ENCODE measurements at regions not wholly inside any gene's neighbourhood (a gene's known extent, or its start where the extent isn't known, plus 50 kb on each side); places are given as distances from the start of the nearest gene placed in this dataset.

DNA sequence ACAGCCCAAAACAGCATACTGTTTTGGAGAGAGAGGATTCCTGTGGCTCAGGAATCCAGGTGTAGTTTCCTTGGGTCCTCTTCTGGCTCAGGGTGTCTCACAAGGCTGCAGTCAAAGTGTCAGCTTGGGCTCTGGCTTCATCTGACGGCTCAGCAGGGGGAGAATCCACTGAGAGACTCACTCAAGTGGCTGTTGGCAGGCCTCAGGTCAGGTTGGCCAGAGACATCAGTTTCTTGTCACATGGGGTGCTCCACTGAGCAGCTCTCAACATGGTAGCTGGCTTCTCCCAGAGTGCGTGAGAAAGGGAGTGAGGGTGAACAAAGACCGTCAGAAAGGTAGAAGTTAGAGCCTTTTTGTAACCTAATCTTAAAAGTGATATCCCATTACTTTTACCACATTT is 168.4 kb downstream of the SOCS6 start:
- TF ChIP-seq, protein P1, sequence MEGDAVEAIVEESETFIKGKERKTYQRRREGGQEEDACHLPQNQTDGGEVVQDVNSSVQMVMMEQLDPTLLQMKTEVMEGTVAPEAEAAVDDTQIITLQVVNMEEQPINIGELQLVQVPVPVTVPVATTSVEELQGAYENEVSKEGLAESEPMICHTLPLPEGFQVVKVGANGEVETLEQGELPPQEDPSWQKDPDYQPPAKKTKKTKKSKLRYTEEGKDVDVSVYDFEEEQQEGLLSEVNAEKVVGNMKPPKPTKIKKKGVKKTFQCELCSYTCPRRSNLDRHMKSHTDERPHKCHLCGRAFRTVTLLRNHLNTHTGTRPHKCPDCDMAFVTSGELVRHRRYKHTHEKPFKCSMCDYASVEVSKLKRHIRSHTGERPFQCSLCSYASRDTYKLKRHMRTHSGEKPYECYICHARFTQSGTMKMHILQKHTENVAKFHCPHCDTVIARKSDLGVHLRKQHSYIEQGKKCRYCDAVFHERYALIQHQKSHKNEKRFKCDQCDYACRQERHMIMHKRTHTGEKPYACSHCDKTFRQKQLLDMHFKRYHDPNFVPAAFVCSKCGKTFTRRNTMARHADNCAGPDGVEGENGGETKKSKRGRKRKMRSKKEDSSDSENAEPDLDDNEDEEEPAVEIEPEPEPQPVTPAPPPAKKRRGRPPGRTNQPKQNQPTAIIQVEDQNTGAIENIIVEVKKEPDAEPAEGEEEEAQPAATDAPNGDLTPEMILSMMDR (IDR thresholded peaks at IDR 0.05) = no peak
- TF ChIP-seq POLR2A (IDR thresholded peaks at IDR 0.05) = no peak
